IMR-90 (cell line): ENCODE measurements at regions not wholly inside any gene's neighbourhood (a gene's known extent, or its start where the extent isn't known, plus 50 kb on each side); places are given as distances from the start of the nearest gene placed in this dataset.

Source experiments
- ATAC-seq: fragments of 200-7000 bp; cut with Tn5 transposase; 2 replicates; pipeline ENCODE4 v1.9.1; 2020; ENCODE audit warnings: low read depth, mild to moderate bottlenecking, moderate library complexity
- BruUV-seq: library from RNA; stranded (reverse); fragments of 400-500 nt; replicated peaks from 2 replicates; lab custom pipeline; 2021; lab: Mats Ljungman, UMichigan
- CTCF ChIA-PET: fragments of 300-600 bp; formaldehyde crosslinking; extraction: SDS; loops from one replicate; lab custom pipeline; 2021; ENCODE audit warnings: antibody characterized with exemption; lab: Yijun Ruan, JAX
- POLR2A ChIA-PET: fragments of 300-600 bp; sonication (Branson Sonifier 250); formaldehyde crosslinking; loops from one replicate; lab custom pipeline; 2022; ENCODE audit warnings: antibody characterized with exemption; ENCODE audit not compliant: unreplicated experiment; lab: Charles Lee
- DNase-seq: peaks from one replicate; pipeline ENCODE4 v3.0.0; 2013
- H2AFZ ChIP-seq: replicated peaks from 2 replicates; pipeline ENCODE3; 2013; ENCODE audit warnings: low read length, mild to moderate bottlenecking; ENCODE audit not compliant: poor library complexity
- H2AK5ac ChIP-seq: 2 replicates; pipeline ENCODE4 v1.6.1; 2013; ENCODE audit warnings: low read depth, low read length, inconsistent platforms
- H2AK9ac ChIP-seq: replicated peaks from 2 replicates; pipeline ENCODE3; 2013; ENCODE audit warnings: mild to moderate bottlenecking, low read depth, low read length, moderate library complexity; ENCODE audit not compliant: poor library complexity
- H2BK120ac ChIP-seq: 2 replicates; pipeline ENCODE4 v1.6.1; 2013; ENCODE audit warnings: low read depth, low read length, inconsistent platforms
- H2BK15ac ChIP-seq: 3 replicates; pipeline ENCODE4 v1.6.1; 2013; ENCODE audit warnings: low read depth, low read length, inconsistent platforms
- H2BK20ac ChIP-seq: 2 replicates; pipeline ENCODE4 v1.6.1; 2013; ENCODE audit warnings: low read depth, mild to moderate bottlenecking, inconsistent platforms, low read length, moderate library complexity
- H2BK5ac ChIP-seq: 2 replicates; pipeline ENCODE4 v1.6.1; 2013; ENCODE audit warnings: mild to moderate bottlenecking, low read depth, low read length, inconsistent platforms; ENCODE audit not compliant: poor library complexity, severe bottlenecking
- H3K14ac ChIP-seq: replicated peaks from 2 replicates; pipeline ENCODE4 v1.6.1; 2013; ENCODE audit warnings: low read depth, low read length, inconsistent platforms
- H3K18ac ChIP-seq: 2 replicates; pipeline ENCODE4 v1.6.1; 2013; ENCODE audit warnings: low read depth, low read length, control low read depth
- H3K23ac ChIP-seq: 2 replicates; pipeline ENCODE4 v1.6.1; 2013; ENCODE audit warnings: low read depth, low read length, inconsistent platforms
- H3K27ac ChIP-seq: 2 replicates; pipeline ENCODE4 v1.5.1; 2013; ENCODE audit warnings: mild to moderate bottlenecking, control low read depth, low read length; ENCODE audit not compliant: insufficient read depth
- H3K27me3 ChIP-seq: 2 replicates; pipeline ENCODE4 v1.6.1; 2013; ENCODE audit warnings: low read length; ENCODE audit not compliant: control insufficient read depth, insufficient read depth
- H3K36me3 ChIP-seq: 2 replicates; pipeline ENCODE4 v1.6.1; 2013; ENCODE audit warnings: low read length, mixed read lengths; ENCODE audit not compliant: control insufficient read depth, insufficient read depth
- H3K4ac ChIP-seq: 2 replicates; pipeline ENCODE4 v1.6.1; 2013; ENCODE audit warnings: low read depth, low read length, inconsistent platforms
- H3K4me1 ChIP-seq: 2 replicates; pipeline ENCODE4 v1.6.1; 2013; ENCODE audit warnings: low read length, mixed read lengths; ENCODE audit not compliant: control insufficient read depth, insufficient read depth
- H3K4me2 ChIP-seq: 2 replicates; pipeline ENCODE4 v1.6.1; 2013; ENCODE audit warnings: low read depth, mild to moderate bottlenecking, control low read depth, low read length, moderate library complexity
- H3K4me3 ChIP-seq: 2 replicates; pipeline ENCODE4 v1.5.1; 2013; ENCODE audit warnings: low read depth, mild to moderate bottlenecking, control low read depth, low read length, moderate library complexity; ENCODE audit not compliant: insufficient read depth
- H3K56ac ChIP-seq: 2 replicates; pipeline ENCODE4 v1.6.1; 2013; ENCODE audit warnings: low read length, inconsistent platforms; ENCODE audit not compliant: insufficient read depth; ENCODE audit errors: extremely low read depth
- H3K79me1 ChIP-seq, 2 experiments: 2 replicates each; pipeline ENCODE4 v1.6.1; 2013; ENCODE audit warnings: low read length in 2 of 2, inconsistent platforms in 1 of 2, low read depth in 1 of 2
- H3K9ac ChIP-seq: 2 replicates; pipeline ENCODE4 v1.6.1; 2013; ENCODE audit warnings: low read depth, low read length, control low read depth
- H3K9me1 ChIP-seq: 2 replicates; pipeline ENCODE4 v1.6.1; 2013; ENCODE audit warnings: low read length, inconsistent platforms; ENCODE audit not compliant: insufficient read depth
- H3K9me3 ChIP-seq: 2 replicates; pipeline ENCODE4 v1.6.1; 2013; ENCODE audit warnings: low read length; ENCODE audit not compliant: control insufficient read depth, insufficient read depth
- H4K20me1 ChIP-seq: 2 replicates; pipeline ENCODE4 v1.6.1; 2013; ENCODE audit warnings: low read length, inconsistent platforms; ENCODE audit not compliant: insufficient read depth
- H4K5ac ChIP-seq: 2 replicates; pipeline ENCODE4 v1.6.1; 2013; ENCODE audit warnings: mild to moderate bottlenecking, low read depth, low read length, control low read depth
- H4K8ac ChIP-seq, 2 experiments: 2 replicates each; pipeline ENCODE4 v1.6.1; 2013; ENCODE audit warnings: low read depth in 2 of 2, low read length in 2 of 2, control low read depth in 1 of 2, inconsistent platforms in 1 of 2
- H4K91ac ChIP-seq: 2 replicates; pipeline ENCODE4 v1.6.1; 2013; ENCODE audit warnings: low read depth, low read length, inconsistent platforms; ENCODE audit not compliant: insufficient read depth
- BHLHE40 ChIP-seq: fragments of 150-350 bp; IDR thresholded peaks from 2 replicates; pipeline ENCODE4 v1.6.1; 2016; ENCODE audit warnings: mild to moderate bottlenecking, low read depth, low read length
- CEBPB ChIP-seq: IDR thresholded peaks from 2 replicates; pipeline ENCODE4 v1.6.1; 2012; ENCODE audit warnings: low read depth, low read length, improper control_type of control experiment
- ELK1 ChIP-seq: fragments of 150-350 bp; IDR thresholded peaks from 2 replicates; pipeline ENCODE4 v1.6.1; 2016; ENCODE audit warnings: low read depth, mild to moderate bottlenecking, low read length, moderate library complexity, borderline replicate concordance
- MAZ ChIP-seq: IDR thresholded peaks from 2 replicates; pipeline ENCODE4 v1.6.1; 2012; ENCODE audit warnings: low read depth, mild to moderate bottlenecking, low read length, improper control_type of control experiment, moderate library complexity, borderline replicate concordance
- MXI1 ChIP-seq: IDR thresholded peaks from 2 replicates; pipeline ENCODE4 v1.6.1; 2012; ENCODE audit warnings: low read depth, mild to moderate bottlenecking, low read length, moderate library complexity, borderline replicate concordance
- NFE2L2 ChIP-seq: fragments of 150-350 bp; IDR thresholded peaks from 2 replicates; pipeline ENCODE4 v1.6.1; 2016; ENCODE audit warnings: low read depth, mild to moderate bottlenecking, low read length
- POLR2A ChIP-seq: IDR thresholded peaks from 2 replicates; pipeline ENCODE4 v1.6.1; 2012; ENCODE audit warnings: mild to moderate bottlenecking, low read depth, low read length
- RCOR1 ChIP-seq: IDR thresholded peaks from 2 replicates; pipeline ENCODE4 v1.6.1; 2012; ENCODE audit warnings: mild to moderate bottlenecking, low read length, improper control_type of control experiment; ENCODE audit not compliant: insufficient replicate concordance
- SMC3 ChIP-seq: fragments of 150-350 bp; IDR thresholded peaks from 2 replicates; pipeline ENCODE4 v1.6.1; 2016; ENCODE audit warnings: low read depth, mild to moderate bottlenecking, antibody characterized with exemption, low read length, moderate library complexity
- USF2 ChIP-seq: fragments of 150-350 bp; IDR thresholded peaks from 2 replicates; pipeline ENCODE4 v1.6.1; 2017; ENCODE audit warnings: mild to moderate bottlenecking, antibody characterized with exemption, low read length, low read depth
- WGBS, 2 experiments: methylation state at CpG; one replicate each; pipeline versions ENCODE4 v1.1.5 to v1.1.7; 2013; ENCODE audit warnings: missing lambda C conversion rate in 2 of 2; ENCODE audit not compliant: insufficient read length in 1 of 2; ENCODE audit errors: extremely low coverage in 2 of 2; 5-methylcytosine and 5-hydroxymethylcytosine counted together
- dilution Hi-C: fragments of 300-500 bp; cut with HindIII; formaldehyde crosslinking; loops from one replicate; pipeline ENCODE4 v1.14.3; 2018; ENCODE audit warnings: low sequenced_read_pairs; ENCODE audit not compliant: unreplicated experiment
- in situ Hi-C: fragments of 300-500 bp; cut with MboI; formaldehyde crosslinking; loops from 3 replicates; pipeline ENCODE4 v1.14.3; 2019; ENCODE audit warnings: low sequenced_read_pairs, inconsistent platforms, mixed read lengths
- intact Hi-C: fragments of 100-400 bp; cut with micrococcal nuclease; formaldehyde crosslinking; loops from 2 replicates; pipeline ENCODE4 v1.10.0; 2022
- TF ChIP-seq, protein P1 (sequence below): conservative IDR thresholded peaks from 2 replicates; pipeline ENCODE4 v1.5.1; 2012; ENCODE audit warnings: mild to moderate bottlenecking, low read depth, low read length, improper control_type of control experiment

DNA sequence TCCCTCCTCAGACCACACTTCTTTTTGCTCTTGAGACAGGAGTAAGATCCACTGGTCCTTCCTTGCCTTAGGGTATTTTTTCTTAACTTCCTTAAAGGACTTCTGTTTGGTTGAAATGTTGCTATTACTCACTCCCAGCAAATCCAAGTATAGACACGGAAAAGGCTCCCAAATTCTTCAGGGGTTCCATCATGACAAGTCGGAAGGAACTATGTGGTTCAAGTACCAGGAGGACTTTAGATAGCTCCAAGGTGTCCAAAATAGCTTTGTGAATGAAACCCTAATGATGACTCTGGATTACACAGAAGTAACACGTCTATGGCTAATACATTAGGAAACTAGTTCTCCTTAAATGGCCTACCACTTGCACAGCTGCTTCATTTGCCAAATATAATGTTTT is 238.7 kb downstream of the KCTD12 start:
- peaks cover 3% of the 10 kb centered on the region; the same call in 1 of the 2 replicates for H3K9me1 ChIP-seq
- no peak overlapping the region for H2AK9ac ChIP-seq
- H3K4me2 ChIP-seq: no peak overlapping the region
- WGBS, 2 experiments: no CpG with 5 or more reads among the region's 3 CpGs
- H2AFZ ChIP-seq: no peak overlapping the region
- no peaks in the 10 kb centered on the region for H3K36me3 ChIP-seq
- H3K79me1 ChIP-seq: no peaks in the 10 kb centered on the region
- H3K14ac ChIP-seq: no peak overlapping the region
- TF ChIP-seq MAZ: no peak
- no peak for TF ChIP-seq ELK1
- TF ChIP-seq BHLHE40: no peak
- no peak for TF ChIP-seq CEBPB
- no peak for TF ChIP-seq POLR2A
- no peak for TF ChIP-seq NFE2L2
- no peak for TF ChIP-seq SMC3
- no peak for TF ChIP-seq USF2
- TF ChIP-seq, protein P1, sequence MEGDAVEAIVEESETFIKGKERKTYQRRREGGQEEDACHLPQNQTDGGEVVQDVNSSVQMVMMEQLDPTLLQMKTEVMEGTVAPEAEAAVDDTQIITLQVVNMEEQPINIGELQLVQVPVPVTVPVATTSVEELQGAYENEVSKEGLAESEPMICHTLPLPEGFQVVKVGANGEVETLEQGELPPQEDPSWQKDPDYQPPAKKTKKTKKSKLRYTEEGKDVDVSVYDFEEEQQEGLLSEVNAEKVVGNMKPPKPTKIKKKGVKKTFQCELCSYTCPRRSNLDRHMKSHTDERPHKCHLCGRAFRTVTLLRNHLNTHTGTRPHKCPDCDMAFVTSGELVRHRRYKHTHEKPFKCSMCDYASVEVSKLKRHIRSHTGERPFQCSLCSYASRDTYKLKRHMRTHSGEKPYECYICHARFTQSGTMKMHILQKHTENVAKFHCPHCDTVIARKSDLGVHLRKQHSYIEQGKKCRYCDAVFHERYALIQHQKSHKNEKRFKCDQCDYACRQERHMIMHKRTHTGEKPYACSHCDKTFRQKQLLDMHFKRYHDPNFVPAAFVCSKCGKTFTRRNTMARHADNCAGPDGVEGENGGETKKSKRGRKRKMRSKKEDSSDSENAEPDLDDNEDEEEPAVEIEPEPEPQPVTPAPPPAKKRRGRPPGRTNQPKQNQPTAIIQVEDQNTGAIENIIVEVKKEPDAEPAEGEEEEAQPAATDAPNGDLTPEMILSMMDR: no peak
- no peak for TF ChIP-seq RCOR1
- no peak for TF ChIP-seq MXI1
- no peak overlapping the region; a peak in 1 of 4 replicates for H4K8ac ChIP-seq
- DNase-seq (peak; percentile 16), ATAC-seq (no peak; the same call in 1 of the 2 replicates)
- H3K56ac ChIP-seq: no peak overlapping the region
- no peak overlapping the region for H3K4me3 ChIP-seq
- peaks cover 5% of the 10 kb centered on the region for H3K4me1 ChIP-seq
- intact Hi-C loops (no loop called here), dilution Hi-C loops (no loop called here), in situ Hi-C loops (no loop called here)
- BruUV-seq: no TSS peak
- H4K20me1 ChIP-seq: no peaks in the 10 kb centered on the region
- ChIA-PET POLR2A (interaction anchor here (0.5 kb wide), 1 partner anchor 267 kb away, joined by 3 read pairs; no protein-coding TSS in a partner anchor), CTCF (interaction anchor here (1.4 kb wide), 1 partner anchor 9 kb away, joined by 3 read pairs; no protein-coding TSS in a partner anchor)
- no peaks in the 10 kb centered on the region for H3K9me3 ChIP-seq
- H3K23ac ChIP-seq: 0 out of 2 replicates have a peak overlapping the region, but pooled peaks have one; percentile 8
- H2BK5ac ChIP-seq: no peak overlapping the region
- H2BK15ac ChIP-seq: peak overlapping the region; percentile 53; the same call in 1 of the 3 replicates
- no peak overlapping the region; the same call in 1 of the 2 replicates for H3K18ac ChIP-seq
- H2BK20ac ChIP-seq: no peak overlapping the region
- 0 out of 2 replicates have a peak overlapping the region, but pooled peaks have one; percentile 11 for H2AK5ac ChIP-seq
- H3K4ac ChIP-seq: 0 out of 2 replicates have a peak overlapping the region, but pooled peaks have one; percentile 30
- no peak overlapping the region for H4K91ac ChIP-seq
- H3K9ac ChIP-seq: no peak overlapping the region
- H3K27me3 ChIP-seq: no peaks in the 10 kb centered on the region
- no peak overlapping the region for H3K27ac ChIP-seq
- peak overlapping the region; percentile 72 for H2BK120ac ChIP-seq
- no peak overlapping the region for H4K5ac ChIP-seq
